GM23338 (cell line): ENCODE measurements at regions not wholly inside any gene's neighbourhood (a gene's known extent, or its start where the extent isn't known, plus 50 kb on each side); places are given as distances from the start of the nearest gene placed in this dataset.

ENCODE experiments used
- CREB1 ChIP-seq: fragments of 250-450 bp; sonication (Bioruptor Pico); IDR thresholded peaks from 2 replicates; pipeline ENCODE4 v1.5.0; 2020; ENCODE audit warnings: low read depth, mild to moderate bottlenecking, moderate library complexity
- ETS1 ChIP-seq: IDR thresholded peaks from 2 replicates; pipeline ENCODE4 v1.6.1; 2016; ENCODE audit warnings: antibody characterized with exemption
- EZH2 ChIP-seq: fragments of 200-600 bp; sonication (generic); IDR thresholded peaks from one replicate; pipeline ENCODE4 v1.8.0; 2017; ENCODE audit warnings: antibody characterized with exemption, mild to moderate bottlenecking, low read depth; ENCODE audit not compliant: unreplicated experiment
- EZH2phosphoT487 ChIP-seq: fragments of 200-600 bp; sonication (generic); IDR thresholded peaks from one replicate; pipeline ENCODE4 v1.8.1; 2018; ENCODE audit warnings: antibody characterized with exemption; ENCODE audit not compliant: unreplicated experiment
- POLR2AphosphoS5 ChIP-seq: IDR thresholded peaks from 2 replicates; pipeline ENCODE4 v1.6.1; 2016; ENCODE audit warnings: antibody characterized with exemption, low read depth
- REST ChIP-seq: IDR thresholded peaks from one replicate; pipeline ENCODE4 v1.6.1; 2018; ENCODE audit warnings: antibody characterized with exemption; ENCODE audit not compliant: unreplicated experiment
- STAT1 ChIP-seq: IDR thresholded peaks from one replicate; pipeline ENCODE4 v1.6.1; 2016; ENCODE audit warnings: antibody characterized with exemption; ENCODE audit not compliant: unreplicated experiment
- TF ChIP-seq, protein P1 (sequence below), 2 experiments: fragments of 200-600 bp in 1 of 2; sonication (generic) in 1 of 2; conservative IDR thresholded peaks; 2 replicates each; pipeline versions ENCODE4 v1.5.1 to v1.6.1; 2016 to 2017; ENCODE audit warnings: antibody characterized with exemption in 2 of 2, low read depth in 2 of 2, mild to moderate bottlenecking in 2 of 2, moderate library complexity in 1 of 2

- TF ChIP-seq, protein P1, sequence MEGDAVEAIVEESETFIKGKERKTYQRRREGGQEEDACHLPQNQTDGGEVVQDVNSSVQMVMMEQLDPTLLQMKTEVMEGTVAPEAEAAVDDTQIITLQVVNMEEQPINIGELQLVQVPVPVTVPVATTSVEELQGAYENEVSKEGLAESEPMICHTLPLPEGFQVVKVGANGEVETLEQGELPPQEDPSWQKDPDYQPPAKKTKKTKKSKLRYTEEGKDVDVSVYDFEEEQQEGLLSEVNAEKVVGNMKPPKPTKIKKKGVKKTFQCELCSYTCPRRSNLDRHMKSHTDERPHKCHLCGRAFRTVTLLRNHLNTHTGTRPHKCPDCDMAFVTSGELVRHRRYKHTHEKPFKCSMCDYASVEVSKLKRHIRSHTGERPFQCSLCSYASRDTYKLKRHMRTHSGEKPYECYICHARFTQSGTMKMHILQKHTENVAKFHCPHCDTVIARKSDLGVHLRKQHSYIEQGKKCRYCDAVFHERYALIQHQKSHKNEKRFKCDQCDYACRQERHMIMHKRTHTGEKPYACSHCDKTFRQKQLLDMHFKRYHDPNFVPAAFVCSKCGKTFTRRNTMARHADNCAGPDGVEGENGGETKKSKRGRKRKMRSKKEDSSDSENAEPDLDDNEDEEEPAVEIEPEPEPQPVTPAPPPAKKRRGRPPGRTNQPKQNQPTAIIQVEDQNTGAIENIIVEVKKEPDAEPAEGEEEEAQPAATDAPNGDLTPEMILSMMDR (conservative IDR thresholded peaks at IDR 0.05; ENCODE audit: low read depth in 2 of 2): no peak
- TF ChIP-seq POLR2AphosphoS5 (no peak), EZH2phosphoT487 (no peak), EZH2 (no peak), REST (no peak), CREB1 (CRISPR knock-in tag) (no peak), STAT1 (no peak), ETS1 (no peak)
Measured at GRCh38 chr16:29126616-29127015, 141.8 kb downstream of the LAT start.
